GM18951 (cell line): ENCODE measurements at regions not wholly inside any gene's neighbourhood (a gene's known extent, or its start where the extent isn't known, plus 50 kb on each side); places are given as distances from the start of the nearest gene placed in this dataset.
"Not testable (repeated sequence)": the region's sequence is repeated elsewhere in the genome, so short reads cannot be mapped to it uniquely, and the experiment has no call there.

Source experiments
- POLR2A ChIP-seq: IDR thresholded peaks from 4 replicates; pipeline ENCODE4 v1.6.1; 2011; ENCODE audit warnings: mild to moderate bottlenecking; ENCODE audit not compliant: insufficient read length, insufficient read depth; ENCODE audit errors: extremely low read depth
- in situ Hi-C: fragments of 300-500 bp; cut with MboI; formaldehyde crosslinking; loops from one replicate; pipeline ENCODE4 v1.12.0; 2022; ENCODE audit warnings: low sequenced_read_pairs, mixed read lengths, inconsistent platforms; ENCODE audit not compliant: unreplicated experiment

GRCh38 chr9:65566018-65566417 lies 109.7 kb upstream of the ZNG1E start:
- in situ Hi-C loops: not testable (repeated sequence)

- in situ Hi-C loops: not testable (repeated sequence)
These were observed 156.7 kb upstream of the ZNG1E start for GRCh38 chr9:65519018-65519417.

- in situ Hi-C loops: not testable (repeated sequence)
These were observed 161.3 kb upstream of the ZNG1E start for GRCh38 chr9:65514465-65514864.

GRCh38 chr9:65507897-65508296 lies 167.8 kb upstream of the ZNG1E start:
- in situ Hi-C loops: not testable (repeated sequence)

GRCh38 chr9:65504686-65505085 lies 171.0 kb upstream of the ZNG1E start:
- in situ Hi-C loops: not testable (repeated sequence)

- in situ Hi-C loops: not testable (repeated sequence)
These were observed 172.0 kb upstream of the ZNG1E start for GRCh38 chr9:65503696-65504095.

GRCh38 chr9:65482890-65483289 lies 192.8 kb upstream of the ZNG1E start:
- in situ Hi-C loops: not testable (repeated sequence)

- in situ Hi-C loops: not testable (repeated sequence)
These were observed 194.4 kb upstream of the ZNG1E start for GRCh38 chr9:65481291-65481690.

GRCh38 chr9:65474891-65475290 lies 189.9 kb upstream of the FOXD4L5 start:
- in situ Hi-C loops: not testable (repeated sequence)

GRCh38 chr9:65473059-65473822 lies 188.2 kb upstream of the FOXD4L5 start:
- in situ Hi-C loops: not testable (repeated sequence)

GRCh38 chr9:65471106-65471505 lies 186.1 kb upstream of the FOXD4L5 start:
- in situ Hi-C loops: not testable (repeated sequence)

- in situ Hi-C loops: not testable (repeated sequence)
These were observed 182.1 kb upstream of the FOXD4L5 start for GRCh38 chr9:65466911-65467734.

GRCh38 chr9:65465246-65465895 lies 180.4 kb upstream of the FOXD4L5 start:
- in situ Hi-C loops: not testable (repeated sequence)

GRCh38 chr9:65462476-65462875 lies 177.5 kb upstream of the FOXD4L5 start:
- in situ Hi-C loops: not testable (repeated sequence)

- in situ Hi-C loops: no loop called here
These were observed 174.8 kb upstream of the FOXD4L5 start for GRCh38 chr9:65459756-65460320.

More at GRCh38 chr9:65459756-65460320, 174.8 kb upstream of the FOXD4L5 start:
- TF ChIP-seq POLR2A: no peak
